ENCODE measurements at regions not wholly inside any gene's neighbourhood (a gene's known extent, or its start where the extent isn't known, plus 50 kb on each side); places are given as distances from the start of the nearest gene placed in this dataset.

GRCh38 chr1:4518621-4519020 lies 135.8 kb upstream of the AJAP1 start:
- Histone ChIP-seq H3K27ac (replicated peaks) (no peak overlapping the region), H3K36me3 (no peaks in the 10 kb centered on the region), H3K27me3 (ENCODE audit: low read depth) (no peaks in the 10 kb centered on the region), H3K4me3 (no peak overlapping the region), H3K4me1 (peaks cover 17% of the 10 kb centered on the region), H3K9me3 (replicated peaks) (no peaks in the 10 kb centered on the region)
- no peak for DNase-seq
- intact Hi-C loops (cut with micrococcal nuclease), result no loop called here
- TF ChIP-seq CTCF (IDR thresholded peaks at IDR 0.05; ENCODE audit: borderline replicate concordance), result no peak

DNA sequence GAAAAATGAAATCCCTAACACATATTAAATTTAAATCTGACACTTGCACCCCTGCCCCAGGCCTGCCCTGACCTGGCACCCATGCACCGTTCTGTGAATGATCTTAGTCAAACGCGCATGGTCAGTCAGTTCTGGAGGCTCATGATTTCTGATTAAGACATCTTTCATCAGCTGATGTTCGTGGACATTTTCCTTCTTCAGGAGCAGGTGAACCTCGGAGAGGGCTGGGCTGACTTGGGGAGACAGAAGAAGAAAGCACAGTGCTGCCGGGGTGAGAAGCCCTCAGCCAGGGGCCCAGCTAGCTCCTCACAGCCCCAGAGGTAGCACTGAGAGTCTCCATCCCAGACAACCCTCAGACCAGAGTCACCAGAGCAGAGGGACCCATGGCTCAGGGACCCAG lies 134.5 kb upstream of the AJAP1 start:
- TF ChIP-seq CTCF (IDR thresholded peaks at IDR 0.05; ENCODE audit: borderline replicate concordance), result no peak
- Histone ChIP-seq H3K27ac (replicated peaks) (no peak overlapping the region), H3K9me3 (replicated peaks) (no peaks in the 10 kb centered on the region), H3K36me3 (no peaks in the 10 kb centered on the region), H3K4me1 (peaks cover 10% of the 10 kb centered on the region), H3K27me3 (ENCODE audit: low read depth) (no peaks in the 10 kb centered on the region), H3K4me3 (no peak overlapping the region)
- intact Hi-C loops (cut with micrococcal nuclease), result no loop called here
- DNase-seq, result no peak

- no peak for DNase-seq
- intact Hi-C loops (cut with micrococcal nuclease), result no loop called here
- no peaks in the 10 kb centered on the region for H3K36me3 ChIP-seq
- H3K9me3 ChIP-seq (replicated peaks), result no peaks in the 10 kb centered on the region
- no peak overlapping the region for H3K4me3 ChIP-seq
- no peak overlapping the region for H3K27ac ChIP-seq (replicated peaks)
- H3K27me3 ChIP-seq (ENCODE audit: low read depth), result no peaks in the 10 kb centered on the region
- TF ChIP-seq CTCF (IDR thresholded peaks at IDR 0.05; ENCODE audit: borderline replicate concordance), result no peak
- H3K4me1 ChIP-seq, result peaks cover 6% of the 10 kb centered on the region
These were observed 130.9 kb upstream of the AJAP1 start for GRCh38 chr1:4523551-4523950.

DNA sequence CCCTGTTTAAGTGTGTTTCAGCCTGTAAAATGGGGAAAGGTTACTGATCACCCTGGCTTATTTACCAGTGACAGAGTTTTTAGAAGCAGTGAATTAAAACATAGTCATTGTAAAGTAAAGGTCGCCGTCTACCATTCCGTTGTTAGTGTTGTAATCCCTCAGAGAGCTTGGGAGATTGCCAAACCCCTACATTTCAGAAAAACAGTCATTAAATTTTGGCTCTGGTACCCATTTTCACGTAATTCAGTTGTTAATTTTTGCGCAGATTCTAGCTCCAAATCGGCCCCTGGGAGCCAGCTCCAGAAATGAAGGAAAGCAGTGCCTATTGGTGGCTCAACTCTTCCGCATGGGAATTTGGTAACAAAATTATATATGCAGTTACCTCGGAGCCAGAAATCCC lies 127.7 kb upstream of the AJAP1 start:
- H3K4me3 ChIP-seq, result no peak overlapping the region
- no peak for TF ChIP-seq CTCF (IDR thresholded peaks at IDR 0.05; ENCODE audit: borderline replicate concordance)
- peaks cover 6% of the 10 kb centered on the region for H3K27me3 ChIP-seq (ENCODE audit: low read depth)
- intact Hi-C loops (cut with micrococcal nuclease), result no loop called here
- H3K27ac ChIP-seq (replicated peaks), result no peak overlapping the region
- no peaks in the 10 kb centered on the region for H3K36me3 ChIP-seq
- H3K9me3 ChIP-seq (replicated peaks), result no peaks in the 10 kb centered on the region
- DNase-seq, result no peak
- H3K4me1 ChIP-seq, result peaks cover 17% of the 10 kb centered on the region

DNA sequence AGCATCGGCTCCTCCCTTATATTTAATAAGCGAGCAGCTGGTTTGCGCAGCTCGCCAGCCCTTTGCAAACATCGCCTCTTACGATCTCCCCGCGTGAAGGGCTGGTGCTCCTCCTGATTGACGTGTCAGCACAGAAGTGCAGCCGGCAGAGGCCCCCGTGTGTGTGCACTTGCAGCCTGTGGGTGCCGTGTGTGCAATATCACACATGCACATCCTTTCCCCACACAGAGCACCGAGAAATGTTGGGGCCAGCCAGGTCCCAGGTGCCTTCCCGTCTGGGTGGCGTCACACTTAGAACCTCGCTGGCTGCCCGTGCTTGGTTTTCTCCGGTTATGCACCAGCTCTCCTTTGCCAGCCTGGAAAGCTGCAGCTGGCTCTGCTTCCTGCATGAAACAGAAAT lies 126.6 kb upstream of the AJAP1 start:
- intact Hi-C loops (cut with micrococcal nuclease), result no loop called here
- Histone ChIP-seq H3K36me3 (no peaks in the 10 kb centered on the region), H3K27ac (replicated peaks) (no peak overlapping the region), H3K9me3 (replicated peaks) (no peaks in the 10 kb centered on the region), H3K4me3 (no peak overlapping the region), H3K27me3 (ENCODE audit: low read depth) (peaks cover 6% of the 10 kb centered on the region), H3K4me1 (peaks cover 17% of the 10 kb centered on the region)
- no peak for TF ChIP-seq CTCF (IDR thresholded peaks at IDR 0.05; ENCODE audit: borderline replicate concordance)
- DNase-seq, result no peak

- Histone ChIP-seq H3K4me3 (no peak overlapping the region), H3K27me3 (ENCODE audit: low read depth) (peaks cover 6% of the 10 kb centered on the region), H3K9me3 (replicated peaks) (no peaks in the 10 kb centered on the region), H3K27ac (replicated peaks) (no peak overlapping the region), H3K4me1 (peaks cover 17% of the 10 kb centered on the region), H3K36me3 (no peaks in the 10 kb centered on the region)
- DNase-seq, result no peak
- TF ChIP-seq CTCF (IDR thresholded peaks at IDR 0.05; ENCODE audit: borderline replicate concordance), result no peak
- intact Hi-C loops (cut with micrococcal nuclease), result no loop called here
These were observed 125.8 kb upstream of the AJAP1 start for GRCh38 chr1:4528590-4528989.

All from left ventricle myocardium inferior (tissue), 1 donor.